ENCODE measurements at regions not wholly inside any gene's neighbourhood (a gene's known extent, or its start where the extent isn't known, plus 50 kb on each side); places are given as distances from the start of the nearest gene placed in this dataset.

DNA sequence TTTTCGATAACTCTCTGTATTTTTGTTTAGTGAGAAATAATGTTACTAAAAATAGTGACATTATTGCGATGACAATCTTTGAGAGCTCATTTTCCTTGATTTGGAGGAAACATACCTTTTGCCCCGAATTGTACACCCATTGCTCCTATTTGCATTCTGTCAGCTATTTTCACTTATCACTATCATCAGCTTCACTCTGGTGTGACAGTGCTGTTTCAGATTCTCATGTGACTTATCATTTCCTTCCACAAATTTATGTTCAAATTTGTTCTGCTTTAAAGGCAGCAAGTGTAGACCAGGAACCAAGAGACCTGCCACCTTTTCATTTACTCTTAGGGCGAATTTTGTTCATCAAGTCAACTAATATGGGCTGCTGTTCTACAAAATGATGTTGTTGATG is 179.4 kb downstream of the RBM46 start (continued):
- TF ChIP-seq, protein P1, sequence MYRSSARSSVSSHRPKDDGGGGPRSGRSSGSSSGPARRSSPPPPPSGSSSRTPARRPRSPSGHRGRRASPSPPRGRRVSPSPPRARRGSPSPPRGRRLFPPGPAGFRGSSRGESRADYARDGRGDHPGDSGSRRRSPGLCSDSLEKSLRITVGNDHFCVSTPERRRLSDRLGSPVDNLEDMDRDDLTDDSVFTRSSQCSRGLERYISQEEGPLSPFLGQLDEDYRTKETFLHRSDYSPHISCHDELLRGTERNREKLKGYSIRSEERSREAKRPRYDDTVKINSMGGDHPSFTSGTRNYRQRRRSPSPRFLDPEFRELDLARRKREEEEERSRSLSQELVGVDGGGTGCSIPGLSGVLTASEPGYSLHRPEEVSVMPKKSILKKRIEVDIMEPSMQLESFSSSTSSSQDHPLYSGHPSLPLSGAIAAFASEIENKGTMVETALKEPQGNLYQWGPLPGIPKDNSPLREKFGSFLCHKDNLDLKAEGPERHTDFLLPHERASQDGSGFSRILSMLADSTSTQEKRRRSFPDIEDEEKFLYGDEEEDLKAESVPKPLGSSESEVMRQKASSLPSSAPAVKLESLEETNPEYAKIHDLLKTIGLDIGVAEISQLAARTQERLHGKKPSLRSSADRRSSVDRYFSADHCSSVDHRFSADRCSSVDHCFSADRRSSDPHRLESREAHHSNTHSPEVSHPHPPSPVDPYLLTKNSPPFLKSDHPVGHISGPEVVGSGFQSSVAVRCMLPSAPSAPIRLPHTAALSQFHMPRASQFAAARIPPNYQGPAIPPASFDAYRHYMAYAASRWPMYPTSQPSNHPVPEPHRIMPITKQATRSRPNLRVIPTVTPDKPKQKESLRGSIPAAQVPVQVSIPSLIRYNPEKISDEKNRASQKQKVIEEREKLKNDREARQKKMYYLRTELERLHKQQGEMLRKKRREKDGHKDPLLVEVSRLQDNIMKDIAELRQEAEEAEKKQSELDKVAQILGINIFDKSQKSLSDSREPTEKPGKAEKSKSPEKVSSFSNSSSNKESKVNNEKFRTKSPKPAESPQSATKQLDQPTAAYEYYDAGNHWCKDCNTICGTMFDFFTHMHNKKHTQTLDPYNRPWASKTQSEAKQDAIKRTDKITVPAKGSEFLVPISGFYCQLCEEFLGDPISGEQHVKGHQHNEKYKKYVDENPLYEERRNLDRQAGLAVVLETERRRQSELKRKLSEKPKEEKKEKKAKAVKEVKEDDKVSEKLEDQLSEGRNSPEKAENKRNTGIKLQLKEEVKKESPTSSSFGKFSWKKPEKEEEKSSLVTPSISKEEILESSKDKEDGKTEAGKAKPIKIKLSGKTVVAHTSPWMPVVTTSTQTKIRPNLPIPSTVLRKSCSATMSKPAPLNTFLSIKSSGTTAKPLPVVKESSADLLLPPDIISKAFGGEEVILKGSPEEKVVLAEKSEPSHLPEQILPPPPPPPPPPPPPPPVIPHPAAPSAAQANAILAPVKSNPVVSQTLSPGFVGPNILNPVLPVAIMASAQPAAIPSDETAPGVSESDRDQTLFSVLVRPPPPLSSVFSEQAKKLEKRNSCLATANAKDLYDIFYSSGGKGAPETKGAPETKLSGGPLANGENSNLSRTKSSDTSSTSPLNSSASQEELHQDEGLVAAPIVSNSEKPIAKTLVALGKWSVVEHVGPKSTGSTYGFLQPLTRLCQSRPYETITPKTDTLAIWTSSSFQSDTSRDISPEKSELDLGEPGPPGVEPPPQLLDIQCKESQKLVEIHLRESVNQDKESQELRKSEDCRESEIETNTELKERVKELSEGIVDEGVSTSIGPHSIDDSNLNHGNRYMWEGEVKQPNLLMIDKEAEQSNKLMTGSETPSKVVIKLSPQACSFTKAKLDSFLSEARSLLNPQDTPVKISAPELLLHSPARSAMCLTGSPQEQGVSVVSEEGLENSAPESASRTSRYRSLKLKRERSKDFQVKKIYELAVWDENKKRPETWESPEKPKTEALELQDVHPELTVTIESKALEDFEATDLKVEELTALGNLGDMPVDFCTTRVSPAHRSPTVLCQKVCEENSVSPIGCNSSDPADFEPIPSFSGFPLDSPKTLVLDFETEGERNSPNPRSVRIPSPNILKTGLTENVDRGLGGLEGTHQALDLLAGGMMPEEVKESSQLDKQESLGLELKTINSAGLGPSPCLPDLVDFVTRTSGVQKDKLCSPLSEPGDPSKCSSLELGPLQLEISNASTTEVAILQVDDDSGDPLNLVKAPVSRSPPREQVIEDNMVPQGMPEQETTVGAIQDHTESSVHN (IDR thresholded peaks at IDR 0.05; ENCODE audit: borderline replicate concordance in 1 of 2, low read depth in 1 of 2) = no peak

- 0% methylated on average over 1 of the region's 1 CpG for WGBS (ENCODE audit: insufficient coverage, low coverage, missing lambda C conversion rate)
- TF ChIP-seq ZNF551 (CRISPR knock-in tag; IDR thresholded peaks at IDR 0.05) = no peak
- TF ChIP-seq PHF8 (IDR thresholded peaks at IDR 0.05; ENCODE audit: borderline replicate concordance, low read length) = no peak
- no peak for TF ChIP-seq ZNF764 (CRISPR knock-in tag; IDR thresholded peaks at IDR 0.05; ENCODE audit: low read depth)
- no peak for TF ChIP-seq KHSRP (IDR thresholded peaks at IDR 0.05)
- no peak for TF ChIP-seq TEAD2 (tag; IDR thresholded peaks at IDR 0.05)
- TF ChIP-seq SNRNP70 (optimal IDR thresholded peaks at IDR 0.05; ENCODE audit: low read depth, low read length) = no peak
- no peak for TF ChIP-seq MTF1 (CRISPR knock-in tag; IDR thresholded peaks at IDR 0.05; ENCODE audit: borderline replicate concordance)
- no peak for TF ChIP-seq RNF2 (IDR thresholded peaks at IDR 0.05)
- TF ChIP-seq PTRF (tag; IDR thresholded peaks at IDR 0.05) = no peak
- no peak for TF ChIP-seq CBFA2T3 (IDR thresholded peaks at IDR 0.05)
- no peak for TF ChIP-seq ZFX (CRISPR knock-in tag; IDR thresholded peaks at IDR 0.05)
- TF ChIP-seq ZNF586 (CRISPR knock-in tag; conservative IDR thresholded peaks at IDR 0.05) = no peak
- no peak for TF ChIP-seq ETS2 (tag; IDR thresholded peaks at IDR 0.05; ENCODE audit: borderline replicate concordance, poor library complexity, severe bottlenecking)
- no peak for TF ChIP-seq NUFIP1 (IDR thresholded peaks at IDR 0.05; ENCODE audit: partially characterized antibody)
Observed at GRCh38 chr4:154961263-154961662, 180.2 kb downstream of the RBM46 start.

More at GRCh38 chr4:154961263-154961662, 180.2 kb downstream of the RBM46 start:
- Histone ChIP-seq H3K79me2 (ENCODE audit: control insufficient read depth, insufficient read depth, low read length) (no peaks in the 10 kb centered on the region), H3K36me3 (ENCODE audit: control insufficient read depth, insufficient read depth, low read length) (no peaks in the 10 kb centered on the region), H3K27ac (ENCODE audit: extremely low read depth, low read depth, low read length) (no peak overlapping the region), H3K4me2 (ENCODE audit: insufficient read depth, low read length) (no peak overlapping the region), H4K20me1 (replicated peaks; ENCODE audit: control insufficient read depth, insufficient read depth, low read length) (no peaks in the 10 kb centered on the region), H3K9ac (ENCODE audit: insufficient read depth in 1 of 2, low read depth in 2 of 2, low read length in 2 of 2) (no peak overlapping the region), H3K27me3 (ENCODE audit: control insufficient read depth in 2 of 2, insufficient read depth in 2 of 2, low read length in 2 of 2) (no peaks in the 10 kb centered on the region), H2AFZ (ENCODE audit: low read depth, low read length) (no peak overlapping the region), H3K9me3 (replicated peaks; ENCODE audit: control insufficient read depth, insufficient read depth, low read depth, low read length) (no peaks in the 10 kb centered on the region), H3K9me1 (ENCODE audit: control insufficient read depth, insufficient read depth, low read length) (no peaks in the 10 kb centered on the region), H3K4me3 (no peak overlapping the region), H3K4me1 (replicated peaks in 1 of 2; ENCODE audit: control insufficient read depth in 2 of 2, insufficient read depth in 2 of 2, low read length in 2 of 2) (no peaks in the 10 kb centered on the region)
- ChIA-PET POLR2A (no interaction called here), CTCF (ENCODE audit: low intra/inter-chr PET ratio) (no interaction called here)
- no peak for DNase-seq (ENCODE audit: extremely low read depth in 1 of 4, low spot score in 3 of 4)
- in situ Hi-C loops (cut with MboI) (no loop called here), intact Hi-C loops (cut with micrococcal nuclease) (no loop called here)
- no peak for FAIRE-seq
- no TSS peak for BruUV-seq (replicated peaks)
- no peak for ATAC-seq

Measured in K562 (cell line).